LoVo (cell line): ENCODE measurements at regions not wholly inside any gene's neighbourhood (a gene's known extent, or its start where the extent isn't known, plus 50 kb on each side); places are given as distances from the start of the nearest gene placed in this dataset.

Experiments used
- DNase-seq: peaks from one replicate; pipeline ENCODE4 v3.0.0-alpha.2; 2016; ENCODE audit warnings: low spot score

GRCh38 chr10:90975096-90975495 lies 54.2 kb upstream of the ANKRD1 start:
- DNase-seq, result no peak

- DNase-seq, result no peak
Observed at GRCh38 chr10:90977162-90977854, 56.4 kb upstream of the ANKRD1 start.

- no peak for DNase-seq
Observed at GRCh38 chr10:90977855-90978486, 57.1 kb upstream of the ANKRD1 start.

- no peak for DNase-seq
Observed at GRCh38 chr10:90982406-90983008, 61.6 kb upstream of the ANKRD1 start.

- no peak for DNase-seq
Observed at GRCh38 chr10:90983914-90984549, 63.1 kb upstream of the ANKRD1 start.

- no peak for DNase-seq
Observed at GRCh38 chr10:90984898-90985297, 64.0 kb upstream of the ANKRD1 start.

- DNase-seq, result no peak
Observed at GRCh38 chr10:90985321-90985933, 64.5 kb upstream of the ANKRD1 start.

GRCh38 chr10:90986136-90986760 lies 65.4 kb upstream of the ANKRD1 start:
- DNase-seq, result no peak

- DNase-seq, result no peak
Observed at GRCh38 chr10:90986870-90987269, 66.0 kb upstream of the ANKRD1 start.

- no peak for DNase-seq
Observed at GRCh38 chr10:90987383-90987782, 66.5 kb upstream of the ANKRD1 start.

- DNase-seq, result no peak
Observed at GRCh38 chr10:90988024-90988423, 67.1 kb upstream of the ANKRD1 start.

- no peak for DNase-seq
Observed at GRCh38 chr10:90988802-90989201, 67.9 kb upstream of the ANKRD1 start.

- no peak for DNase-seq
Observed at GRCh38 chr10:90989378-90989777, 68.5 kb upstream of the ANKRD1 start.

GRCh38 chr10:90992462-90992861 lies 71.6 kb upstream of the ANKRD1 start:
- DNase-seq, result no peak

GRCh38 chr10:90993340-90993739 lies 72.5 kb upstream of the ANKRD1 start:
- no peak for DNase-seq

- DNase-seq, result no peak
Observed at GRCh38 chr10:90997670-90998069, 76.8 kb upstream of the ANKRD1 start.

- no peak for DNase-seq
Observed at GRCh38 chr10:90998733-90999511, 78.0 kb upstream of the ANKRD1 start.

GRCh38 chr10:90999512-91000172 lies 78.8 kb upstream of the ANKRD1 start:
- no peak for DNase-seq

- no peak for DNase-seq
Observed at GRCh38 chr10:91000470-91000869, 79.6 kb upstream of the ANKRD1 start.

GRCh38 chr10:91000985-91001384 lies 80.1 kb upstream of the ANKRD1 start:
- no peak for DNase-seq

- no peak for DNase-seq
Observed at GRCh38 chr10:91002656-91003055, 81.8 kb upstream of the ANKRD1 start.
